ENCODE measurements at regions not wholly inside any gene's neighbourhood (a gene's known extent, or its start where the extent isn't known, plus 50 kb on each side); places are given as distances from the start of the nearest gene placed in this dataset.
"Not testable (repeated sequence)": the region's sequence is repeated elsewhere in the genome, so short reads cannot be mapped to it uniquely, and the experiment has no call there.

DNA sequence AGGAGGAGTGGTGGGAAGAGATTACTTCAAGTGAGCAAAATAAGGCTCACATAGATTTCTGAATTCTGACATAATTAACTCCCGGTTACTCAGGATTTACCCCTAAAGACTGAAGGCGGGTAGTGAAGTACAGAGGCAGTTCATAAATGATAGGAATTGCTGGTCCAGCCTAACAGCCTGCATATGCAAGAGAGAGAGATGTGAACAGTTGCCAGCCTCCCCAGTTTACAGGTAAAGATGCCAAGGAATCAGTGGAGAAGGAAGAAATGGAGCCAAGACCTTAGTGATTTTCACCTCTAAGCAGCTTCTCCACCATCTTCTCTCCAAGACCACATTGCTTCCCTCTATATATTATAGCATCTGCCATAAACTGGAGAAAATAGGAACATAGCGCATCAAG is 91.8 kb upstream of the THUMPD2 start:
- no peak for DNase-seq

DNA sequence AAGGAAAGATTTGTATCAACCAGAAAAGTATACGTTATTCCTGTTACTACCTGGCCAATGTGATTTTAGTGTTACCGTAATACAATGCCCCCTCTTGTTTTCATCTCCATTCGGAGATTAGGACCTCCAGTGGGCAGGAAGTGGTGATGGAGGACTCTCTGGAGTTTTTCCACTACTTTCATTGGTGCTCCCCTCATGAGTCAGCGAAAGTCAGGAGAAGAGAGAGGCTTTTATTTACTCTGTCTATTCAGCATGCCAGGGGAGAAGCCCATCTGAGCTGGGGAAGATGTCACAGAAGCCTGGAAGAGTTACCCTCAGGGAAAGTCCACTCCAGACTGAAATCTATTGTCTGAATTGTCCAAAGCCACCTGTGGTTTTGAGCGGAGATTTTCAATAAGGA is 88.2 kb upstream of the THUMPD2 start:
- no peak for DNase-seq

DNA sequence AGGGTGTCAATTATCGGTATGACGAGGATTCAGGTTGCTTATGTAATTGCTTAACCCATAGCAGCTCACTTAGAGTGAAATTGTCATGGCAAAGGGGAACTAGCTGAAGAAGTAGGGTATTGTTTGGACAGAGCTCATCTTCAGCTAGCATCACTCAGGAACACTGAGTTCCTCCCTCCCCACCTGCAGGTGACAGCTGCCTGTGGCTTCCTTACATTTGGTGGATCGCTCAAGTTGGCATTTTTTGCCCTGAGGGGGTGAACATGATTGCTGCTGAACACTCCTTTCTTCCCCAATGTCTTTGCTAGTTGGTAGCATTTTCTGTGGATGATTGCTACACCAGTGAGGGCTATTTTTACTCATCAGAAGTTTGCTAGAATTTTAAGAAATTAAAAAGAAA is 86.7 kb upstream of the THUMPD2 start:
- no peak for DNase-seq

DNA sequence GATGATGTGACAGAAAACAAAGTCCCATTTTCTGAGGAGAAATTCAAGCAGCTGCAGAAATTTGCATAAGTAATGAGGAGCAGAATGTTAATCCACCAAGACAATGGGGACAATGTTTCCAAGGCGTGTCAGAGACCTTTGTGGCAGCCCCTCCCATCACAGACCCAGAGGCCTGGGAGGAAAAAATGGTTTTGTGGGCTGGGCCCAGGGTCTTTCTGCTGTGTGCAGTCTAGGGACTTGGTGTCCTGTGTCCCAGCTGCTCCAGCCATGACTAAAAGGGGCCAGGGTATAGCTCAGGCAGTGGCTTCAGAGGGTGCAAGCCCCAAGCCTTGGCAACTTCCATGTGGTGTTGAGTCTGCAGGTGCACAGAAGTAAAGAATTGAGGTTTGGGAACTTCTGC is 84.6 kb upstream of the THUMPD2 start:
- not testable (repeated sequence) for DNase-seq

DNA sequence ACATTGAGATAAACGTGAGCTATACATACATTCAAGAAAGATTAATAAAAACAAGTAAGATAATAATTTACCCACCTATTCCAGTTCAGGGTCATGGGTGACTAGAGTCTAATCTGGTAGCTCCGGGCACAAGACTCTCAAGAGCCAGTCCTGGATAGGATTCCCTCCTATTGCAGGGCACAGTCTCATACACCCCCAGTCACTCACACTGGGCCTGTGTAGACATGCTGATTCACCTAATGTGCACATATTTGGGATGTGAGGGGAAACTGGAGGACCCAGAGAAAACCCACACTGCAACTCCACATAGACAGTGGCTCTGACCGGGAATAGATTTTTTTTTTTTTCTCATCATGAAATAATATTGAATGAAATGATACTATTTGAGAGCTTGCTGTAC is 81.5 kb upstream of the THUMPD2 start:
- no peak for DNase-seq

DNA sequence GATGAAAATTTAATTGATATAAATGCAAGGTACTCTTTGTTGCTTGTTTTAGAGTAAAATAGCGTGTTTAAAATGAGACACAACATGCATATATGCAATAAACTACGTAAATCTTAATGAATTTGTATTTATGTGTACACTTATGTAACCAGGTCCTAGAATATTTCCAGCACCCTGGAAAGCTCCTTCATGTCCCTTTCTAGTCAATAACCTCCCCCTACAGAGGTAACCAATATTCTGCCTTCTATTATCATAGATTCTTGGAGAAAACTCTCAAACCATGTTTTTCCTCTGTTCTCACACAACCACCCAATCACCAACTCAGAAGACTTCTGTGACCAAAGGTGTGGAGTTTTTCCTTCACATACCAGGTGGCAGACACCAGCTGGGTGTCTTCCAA is 79.6 kb upstream of the THUMPD2 start:
- no peak for DNase-seq

DNA sequence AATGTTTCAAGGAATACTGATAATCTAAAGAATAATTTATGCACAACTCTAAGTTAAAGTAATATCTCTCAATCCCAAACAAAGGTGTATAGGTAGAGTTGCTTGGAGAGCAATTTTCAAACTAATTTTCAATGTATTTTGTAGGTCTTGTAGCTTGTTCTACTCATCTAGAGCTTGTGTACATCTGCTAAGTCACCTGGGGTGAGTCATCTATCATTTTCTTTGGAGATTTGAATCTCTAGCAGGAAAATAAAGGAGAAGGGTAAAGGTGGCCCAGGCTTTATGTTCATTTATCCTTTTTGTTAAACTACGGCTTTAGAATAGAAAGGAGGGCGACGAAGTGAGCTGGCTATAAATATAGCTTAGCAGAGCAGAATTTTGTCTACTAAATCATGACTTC is 76.8 kb upstream of the THUMPD2 start:
- DNase-seq = no peak

DNA sequence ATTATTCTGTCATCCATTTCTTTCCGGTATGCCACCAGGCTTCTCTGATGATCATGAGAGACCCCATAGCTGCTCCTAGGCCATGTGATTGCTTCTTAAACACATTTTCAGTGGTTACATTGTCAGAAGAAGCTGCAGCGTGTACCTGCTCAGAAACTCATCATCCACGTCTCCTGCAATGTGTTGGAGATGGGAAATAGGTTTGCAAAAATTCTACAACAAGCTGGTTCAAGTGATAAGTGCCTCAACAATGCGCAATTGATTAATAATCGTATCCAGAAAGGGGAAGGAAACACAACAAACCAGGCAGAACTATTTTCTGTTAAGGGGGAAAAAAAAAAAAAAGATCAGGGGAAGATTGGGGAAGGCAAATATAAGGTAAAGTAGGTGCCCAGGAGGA is 75.7 kb upstream of the THUMPD2 start:
- DNase-seq = no peak

DNA sequence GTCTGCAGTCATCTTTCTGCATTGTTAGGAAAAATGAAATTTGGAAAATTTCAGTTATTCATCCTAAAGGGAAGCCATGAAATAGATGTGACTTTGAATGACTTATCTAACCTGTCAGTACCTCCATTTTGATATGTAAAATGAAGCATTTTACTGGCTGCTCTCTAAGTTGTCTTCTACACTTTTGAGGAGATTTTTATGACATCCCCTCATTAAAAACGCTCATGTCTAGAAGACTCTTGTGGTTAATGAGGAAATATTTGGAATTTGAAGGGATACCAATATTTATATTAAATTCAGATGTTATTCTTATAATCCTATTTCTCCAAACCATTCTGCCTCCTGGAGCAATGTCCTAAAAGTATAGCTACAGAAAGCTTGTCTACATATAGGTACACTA is 73.8 kb upstream of the THUMPD2 start:
- DNase-seq = no peak

DNA sequence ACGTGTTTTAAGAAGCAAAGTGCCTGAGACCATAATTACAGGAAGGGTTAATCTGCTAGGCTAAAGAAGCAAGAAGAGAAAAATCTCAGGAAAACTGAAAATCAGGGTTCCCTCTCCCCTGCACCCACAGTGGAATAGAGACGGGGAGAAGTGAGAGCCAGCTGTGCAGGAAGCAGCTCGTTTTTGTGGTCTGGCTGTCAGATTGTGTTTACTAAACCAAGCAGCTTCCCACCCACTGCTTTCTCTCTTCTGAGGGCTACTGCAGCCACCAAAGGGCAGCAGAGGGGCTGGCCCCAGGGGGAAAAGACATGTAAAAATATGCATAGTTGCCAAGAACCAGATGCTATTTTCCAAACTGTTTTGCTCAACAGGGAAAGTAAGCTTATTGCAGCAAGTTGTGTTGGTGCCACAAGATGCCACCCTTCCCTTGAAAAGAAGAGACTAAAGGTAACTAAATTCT is 72.6 kb upstream of the THUMPD2 start:
- DNase-seq = no peak

DNA sequence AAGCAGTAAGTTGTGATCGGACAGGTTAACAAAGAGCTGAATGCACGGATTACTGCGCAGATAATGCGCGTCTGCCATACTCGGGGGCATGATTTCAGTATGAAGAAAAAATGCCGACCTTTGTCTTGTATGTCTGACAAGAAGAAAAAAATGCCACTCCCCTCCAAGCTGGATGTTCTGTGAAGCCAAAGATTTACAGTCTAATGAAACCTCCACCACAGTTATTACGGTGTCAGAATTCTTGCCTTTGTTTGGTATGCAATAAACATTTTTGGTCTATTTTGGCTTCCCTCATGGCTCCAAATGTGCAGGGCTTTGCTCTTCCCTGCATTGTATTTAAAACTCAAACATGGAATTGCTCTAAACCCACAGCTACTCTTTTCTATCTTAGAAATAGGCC is 72.2 kb upstream of the THUMPD2 start:
- DNase-seq = no peak

DNA sequence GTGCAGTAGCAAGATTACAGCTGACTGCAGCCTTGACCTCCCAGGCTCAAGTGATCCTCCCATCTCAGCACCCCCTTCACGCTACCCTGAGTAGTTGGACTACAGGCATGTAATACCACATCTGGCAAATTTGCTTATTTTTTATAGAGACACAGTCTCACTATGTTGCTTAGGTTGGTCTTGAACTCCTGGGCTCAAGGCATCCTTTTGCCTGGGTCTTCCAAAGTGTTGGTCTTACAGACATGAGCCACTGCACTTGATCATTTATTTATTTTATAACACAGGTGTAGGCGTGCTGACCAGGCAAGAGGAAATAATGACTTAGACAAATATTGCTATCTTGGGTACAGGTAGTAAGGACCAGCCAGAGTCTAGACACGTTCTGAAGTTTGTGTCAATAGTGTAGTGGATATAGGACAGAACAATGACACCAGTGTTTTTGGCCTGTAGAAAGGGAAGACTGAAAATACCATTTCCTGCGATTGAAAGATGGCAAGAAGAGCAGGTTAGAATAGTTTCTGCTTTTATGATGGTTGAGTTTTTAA is 71.0 kb upstream of the THUMPD2 start:
- no peak for DNase-seq

DNA sequence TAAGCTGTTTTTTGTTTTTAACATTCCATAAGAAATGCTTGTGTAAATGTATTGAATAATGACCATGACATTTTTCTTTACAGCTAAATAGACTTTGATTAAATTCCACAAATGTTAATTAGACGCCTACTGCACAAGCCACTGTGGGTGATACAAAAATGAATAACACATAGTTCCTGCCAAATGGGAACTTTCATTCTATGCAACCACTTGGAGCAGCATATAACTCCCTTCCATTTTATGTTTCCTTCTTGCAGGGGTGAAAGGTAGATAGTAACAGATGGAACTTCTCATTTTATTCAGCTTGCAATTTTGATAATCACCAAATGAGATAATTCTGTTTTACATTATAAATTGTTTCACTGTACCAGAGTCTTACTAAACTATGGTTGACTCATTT is 70.0 kb upstream of the THUMPD2 start:
- DNase-seq = no peak

DNA sequence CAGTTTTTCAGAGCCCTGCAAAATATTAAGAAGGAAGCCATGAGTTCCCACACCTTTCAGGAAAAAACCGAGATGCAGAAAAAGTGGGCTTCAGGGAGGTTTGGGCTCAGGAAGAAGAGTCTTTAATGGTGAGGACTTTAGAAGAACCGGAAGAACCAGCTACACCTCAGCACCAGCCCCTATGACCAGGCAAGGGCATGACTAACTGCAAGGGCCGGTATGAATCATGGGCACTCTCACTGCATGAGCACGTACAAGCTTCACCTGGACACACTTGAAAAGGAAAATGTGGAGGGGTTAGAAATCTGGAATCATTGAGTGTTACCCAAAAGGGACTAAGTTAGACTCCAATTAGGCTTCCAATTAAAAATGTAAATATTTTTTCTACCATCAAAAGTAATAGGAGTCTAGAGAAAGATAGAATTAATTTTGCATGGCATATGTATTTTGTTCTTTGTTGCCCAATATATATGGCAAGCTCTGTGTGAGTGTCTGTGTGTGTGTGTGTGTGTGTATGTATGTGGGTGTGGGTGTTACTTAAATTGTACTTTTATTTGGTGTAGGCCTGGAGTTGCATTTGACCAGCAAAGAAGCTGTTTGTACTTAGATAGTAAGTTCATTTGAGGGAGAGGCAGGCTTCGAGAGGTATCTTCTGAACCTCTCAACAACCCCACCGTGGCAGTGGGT is 66.5 kb upstream of the THUMPD2 start:
- no peak for DNase-seq

DNA sequence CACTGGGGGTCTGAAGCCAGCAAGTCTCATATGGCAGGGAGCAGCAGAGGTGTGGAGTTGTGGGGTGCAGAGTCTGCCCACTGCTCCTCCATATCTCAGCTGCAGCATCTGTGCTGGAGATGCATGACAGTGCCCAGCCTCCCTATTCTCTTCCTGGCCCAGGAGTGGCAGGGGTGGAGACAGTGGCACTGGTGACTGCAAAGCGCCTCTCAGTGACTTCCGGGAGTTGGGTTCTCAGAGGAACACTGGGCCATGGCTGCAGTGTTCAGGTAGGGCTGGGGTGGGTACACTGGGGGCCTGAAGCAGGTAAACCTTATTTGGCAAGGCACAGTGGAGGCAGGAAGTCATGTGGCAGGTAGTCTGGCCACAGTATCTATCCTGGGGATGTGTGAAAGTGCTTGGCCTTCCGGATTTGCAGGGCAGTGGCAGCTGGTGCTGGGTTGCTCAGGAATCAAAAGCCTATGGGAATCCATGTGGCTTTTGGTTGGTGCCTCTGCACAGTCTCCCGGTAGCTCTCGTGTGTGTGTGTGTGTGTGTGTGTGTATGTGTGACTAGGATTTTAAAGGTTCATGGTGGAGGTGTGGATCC is 60.3 kb upstream of the THUMPD2 start:
- no peak for DNase-seq

DNA sequence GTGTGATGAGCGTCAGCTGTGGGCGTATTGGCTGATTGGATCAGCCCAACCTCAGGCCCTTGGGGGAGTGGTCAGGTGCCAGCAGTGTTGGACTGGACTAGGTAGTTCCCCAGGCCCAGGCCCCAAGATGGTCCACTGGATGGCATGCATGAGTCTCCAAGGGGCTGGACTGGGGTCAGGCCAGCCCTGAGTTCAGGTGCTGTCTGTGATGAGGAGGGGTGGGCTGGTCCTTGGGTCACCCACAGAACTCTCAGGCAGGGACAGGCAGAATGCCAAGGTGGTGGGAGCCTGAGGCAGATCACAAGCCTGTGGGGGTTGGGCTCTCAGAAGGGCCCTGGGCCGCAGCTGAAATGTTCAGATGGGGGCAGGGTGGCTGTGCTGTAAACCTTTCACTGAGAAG is 59.5 kb upstream of the THUMPD2 start:
- DNase-seq = no peak

DNA sequence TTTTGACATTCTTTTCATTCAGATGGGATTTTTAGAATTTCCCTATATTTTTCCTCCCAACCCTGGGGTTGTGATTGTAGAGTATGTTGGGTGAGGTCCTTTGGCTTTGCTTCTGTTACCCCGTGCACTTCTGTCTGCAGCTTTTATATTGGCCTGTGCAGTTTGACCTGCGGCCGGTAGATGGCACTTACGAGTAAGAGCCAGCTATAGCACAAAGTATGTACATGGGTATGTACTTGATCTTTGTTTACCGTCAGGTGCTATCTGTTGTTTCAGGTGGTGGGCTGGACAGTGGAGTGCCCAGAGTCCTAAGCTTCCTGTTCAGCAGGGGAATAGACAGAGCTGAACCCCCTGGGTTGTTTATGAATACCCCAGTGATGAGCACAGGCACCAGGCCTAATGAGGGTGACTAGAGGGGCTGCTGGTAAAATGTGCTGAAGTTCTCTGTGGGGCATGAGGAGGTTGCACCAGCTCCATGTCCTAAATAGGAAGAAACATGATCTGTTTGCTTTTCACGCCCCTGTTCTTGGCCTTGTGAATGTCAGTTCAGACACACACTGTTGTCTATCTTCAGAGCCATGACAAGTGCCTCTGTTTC is 58.9 kb upstream of the THUMPD2 start:
- DNase-seq = no peak

DNA sequence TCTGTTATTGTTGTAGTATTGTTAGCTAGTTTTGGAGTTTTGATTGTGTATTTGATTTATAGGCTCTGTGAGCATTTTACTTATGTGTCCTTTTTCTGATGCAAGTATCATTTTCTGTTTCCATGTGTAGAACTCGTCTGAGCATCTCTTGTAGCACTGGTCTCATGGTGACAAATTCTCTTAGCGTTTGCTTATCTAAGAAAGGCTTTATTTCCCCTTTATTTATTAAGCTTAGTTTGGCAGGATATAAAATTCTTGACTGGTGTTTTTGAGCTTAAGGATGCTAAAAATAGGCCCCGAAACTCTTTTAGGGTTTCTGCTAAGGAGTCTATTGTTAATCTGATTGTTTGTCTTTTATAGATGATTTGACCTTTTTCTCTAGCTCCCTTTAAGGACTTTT is 57.6 kb upstream of the THUMPD2 start:
- DNase-seq = no peak

DNA sequence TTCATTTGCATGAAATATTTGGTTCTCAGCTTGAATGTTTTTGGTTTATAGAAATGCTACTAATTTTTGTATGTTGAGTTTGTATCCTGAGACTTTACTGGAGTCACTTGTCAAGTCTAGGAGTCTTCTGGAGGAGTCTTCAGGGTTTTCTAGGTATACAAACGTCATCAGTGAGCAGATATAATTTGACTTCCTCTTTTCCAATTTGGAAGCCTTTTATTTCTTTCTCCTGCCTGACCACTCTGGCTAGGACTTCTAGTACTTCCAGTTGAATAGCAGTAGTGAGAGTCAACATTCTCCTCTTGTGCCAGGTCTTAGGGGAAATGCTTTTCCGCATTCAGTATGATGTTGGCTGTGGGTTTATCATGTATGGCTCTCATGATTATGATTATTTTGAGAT is 55.4 kb upstream of the THUMPD2 start:
- no peak for DNase-seq

DNA sequence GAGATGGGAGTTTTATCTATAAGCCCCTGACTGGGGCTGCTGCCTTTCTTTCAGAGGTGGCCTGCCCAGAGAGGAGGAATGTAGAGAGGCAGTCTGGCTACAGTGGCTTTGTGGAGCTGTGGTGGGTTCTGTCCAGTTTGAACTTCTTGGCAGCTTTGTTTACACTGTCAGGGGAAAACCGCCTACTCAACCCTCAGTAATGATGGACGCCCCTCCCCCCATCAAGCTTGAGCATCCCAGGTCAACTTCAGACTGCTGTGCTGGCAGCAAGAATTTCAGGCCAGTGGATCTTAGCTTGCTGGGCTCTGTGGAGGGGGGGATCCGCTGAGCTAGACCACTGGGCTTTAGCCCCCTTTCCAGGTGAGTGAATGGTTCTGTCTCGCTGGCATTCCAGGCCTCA is 51.6 kb upstream of the THUMPD2 start:
- DNase-seq = not testable (repeated sequence)
